ENCODE measurements at regions not wholly inside any gene's neighbourhood (a gene's known extent, or its start where the extent isn't known, plus 50 kb on each side); places are given as distances from the start of the nearest gene placed in this dataset.
"Not testable (repeated sequence)": the region's sequence is repeated elsewhere in the genome, so short reads cannot be mapped to it uniquely, and the experiment has no call there.

DNA sequence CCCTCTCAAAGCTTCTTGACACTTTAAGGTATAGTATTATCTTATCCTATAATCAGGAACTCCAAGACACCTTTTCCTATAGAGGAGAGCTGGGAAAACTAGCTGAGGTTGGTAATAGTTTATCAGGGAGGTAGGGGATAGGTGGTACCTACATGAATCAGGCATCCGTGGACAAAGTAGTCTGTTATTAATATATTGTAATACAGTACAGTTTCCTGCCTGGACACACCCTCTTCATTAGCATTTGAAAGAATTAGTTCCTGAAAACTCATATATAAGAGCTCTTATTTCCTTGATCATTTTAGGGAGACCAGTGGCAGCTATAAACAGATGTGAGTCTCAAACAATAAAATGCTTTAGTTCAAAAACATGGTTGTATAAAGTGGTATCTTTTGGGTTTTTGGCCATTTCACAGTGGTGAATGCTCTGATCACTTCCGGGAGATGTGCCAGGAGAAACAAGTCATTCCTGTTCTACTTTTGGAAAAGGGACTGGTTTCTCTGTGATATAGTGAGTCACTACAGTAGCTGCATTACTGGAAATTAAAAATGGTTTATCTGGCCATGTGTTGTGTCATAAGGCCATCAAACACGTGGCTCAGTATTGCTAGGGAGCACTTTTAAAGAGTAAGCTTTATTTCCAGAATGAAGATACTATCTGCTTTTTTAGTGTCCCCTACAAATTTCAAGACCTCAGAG, 98.1 kb downstream of the KLRB1 start:
- H3K27ac ChIP-seq (ENCODE audit: low read depth, low read length, poor library complexity, severe bottlenecking), result peak overlapping the region; percentile 91
- H4K20me1 ChIP-seq (ENCODE audit: insufficient read depth, low read length), result no peaks in the 10 kb centered on the region
- CTCF ChIA-PET (ENCODE audit: unreplicated experiment), result no interaction called here
- peaks cover 34% of the 10 kb centered on the region for H3K4me1 ChIP-seq (ENCODE audit: insufficient read depth, low read length, poor library complexity, severe bottlenecking)
- BruUV-seq (replicated peaks), result no TSS peak
- no peaks in the 10 kb centered on the region for H3K9me2 ChIP-seq (ENCODE audit: insufficient read depth, low read length)
- H3K79me2 ChIP-seq (ENCODE audit: insufficient read depth, low read depth, low read length), result no peaks in the 10 kb centered on the region
- peak overlapping the region; percentile 94 for H2AFZ ChIP-seq (ENCODE audit: low read length)
- H3K4me2 ChIP-seq (ENCODE audit: low read length), result peak overlapping the region; percentile 69
- peak; percentile 0 for DNase-seq (ENCODE audit: low spot score)
- H3K4me3 ChIP-seq (ENCODE audit: low read depth, low read length, poor library complexity, severe bottlenecking), result peak overlapping the region; percentile 34
- no peaks in the 10 kb centered on the region for H3K9me3 ChIP-seq (ENCODE audit: low read length)
- intact Hi-C loops (cut with micrococcal nuclease; ENCODE audit: unreplicated experiment), result loop anchor here (2.0 kb wide), 1 partner anchor 107 kb away; no protein-coding TSS in a partner anchor
- POLR2A ChIA-PET, result interaction anchor here (0.7 to 1.2 kb wide), 4 partner anchors 10 to 166 kb away, joined by 3 to 4 read pairs (median 4); no protein-coding TSS in a partner anchor
- no peak for TF ChIP-seq EZH2phosphoT487 (IDR thresholded peaks at IDR 0.05; ENCODE audit: borderline replicate concordance, low read depth, low read length)
- TF ChIP-seq, protein P1, sequence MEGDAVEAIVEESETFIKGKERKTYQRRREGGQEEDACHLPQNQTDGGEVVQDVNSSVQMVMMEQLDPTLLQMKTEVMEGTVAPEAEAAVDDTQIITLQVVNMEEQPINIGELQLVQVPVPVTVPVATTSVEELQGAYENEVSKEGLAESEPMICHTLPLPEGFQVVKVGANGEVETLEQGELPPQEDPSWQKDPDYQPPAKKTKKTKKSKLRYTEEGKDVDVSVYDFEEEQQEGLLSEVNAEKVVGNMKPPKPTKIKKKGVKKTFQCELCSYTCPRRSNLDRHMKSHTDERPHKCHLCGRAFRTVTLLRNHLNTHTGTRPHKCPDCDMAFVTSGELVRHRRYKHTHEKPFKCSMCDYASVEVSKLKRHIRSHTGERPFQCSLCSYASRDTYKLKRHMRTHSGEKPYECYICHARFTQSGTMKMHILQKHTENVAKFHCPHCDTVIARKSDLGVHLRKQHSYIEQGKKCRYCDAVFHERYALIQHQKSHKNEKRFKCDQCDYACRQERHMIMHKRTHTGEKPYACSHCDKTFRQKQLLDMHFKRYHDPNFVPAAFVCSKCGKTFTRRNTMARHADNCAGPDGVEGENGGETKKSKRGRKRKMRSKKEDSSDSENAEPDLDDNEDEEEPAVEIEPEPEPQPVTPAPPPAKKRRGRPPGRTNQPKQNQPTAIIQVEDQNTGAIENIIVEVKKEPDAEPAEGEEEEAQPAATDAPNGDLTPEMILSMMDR (conservative IDR thresholded peaks at IDR 0.05; ENCODE audit: low read length), result no peak
- no peaks in the 10 kb centered on the region for H3K36me3 ChIP-seq (ENCODE audit: insufficient read depth, low read length)

DNA sequence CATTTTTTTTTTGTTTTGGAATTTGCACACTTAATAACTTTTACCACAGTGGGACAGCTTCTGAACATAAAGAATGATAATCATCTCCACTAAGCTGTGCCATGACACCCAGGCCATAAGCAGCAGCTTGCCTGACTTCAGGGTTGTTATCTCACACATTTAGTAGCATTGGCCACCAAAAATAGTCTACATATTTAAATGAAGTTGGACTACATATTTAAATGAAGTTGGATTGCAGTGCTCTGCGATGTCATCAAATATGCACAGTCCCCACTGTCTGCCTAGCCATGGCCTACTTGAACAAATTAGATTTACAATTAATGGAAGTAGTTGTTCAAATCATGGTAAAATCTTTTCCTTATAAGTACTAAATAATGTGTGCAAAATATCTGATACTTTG, 101.0 kb downstream of the KLRB1 start:
- Histone ChIP-seq H3K79me2 (ENCODE audit: insufficient read depth, low read depth, low read length) (no peaks in the 10 kb centered on the region), H3K36me3 (ENCODE audit: insufficient read depth, low read length) (no peaks in the 10 kb centered on the region), H4K20me1 (ENCODE audit: insufficient read depth, low read length) (no peaks in the 10 kb centered on the region), H3K9me3 (ENCODE audit: low read length) (no peaks in the 10 kb centered on the region), H3K27ac (ENCODE audit: low read depth, low read length, poor library complexity, severe bottlenecking) (no peak overlapping the region), H3K4me2 (ENCODE audit: low read length) (no peak overlapping the region), H3K4me1 (ENCODE audit: insufficient read depth, low read length, poor library complexity, severe bottlenecking) (peaks cover 48% of the 10 kb centered on the region), H3K9me2 (ENCODE audit: insufficient read depth, low read length) (no peaks in the 10 kb centered on the region), H3K4me3 (ENCODE audit: low read depth, low read length, poor library complexity, severe bottlenecking) (no peak overlapping the region), H2AFZ (ENCODE audit: low read length) (0 out of 2 replicates have a peak overlapping the region, but pooled peaks have one; percentile 31)
- TF ChIP-seq, protein P1 (conservative IDR thresholded peaks at IDR 0.05; ENCODE audit: low read length), result no peak
- TF ChIP-seq EZH2phosphoT487 (IDR thresholded peaks at IDR 0.05; ENCODE audit: borderline replicate concordance, low read depth, low read length), result no peak
- intact Hi-C loops (cut with micrococcal nuclease; ENCODE audit: unreplicated experiment), result no loop called here
- DNase-seq (ENCODE audit: low spot score), result no peak
- POLR2A ChIA-PET, result no interaction called here
- CTCF ChIA-PET (ENCODE audit: unreplicated experiment), result no interaction called here
- BruUV-seq (replicated peaks), result no TSS peak

DNA sequence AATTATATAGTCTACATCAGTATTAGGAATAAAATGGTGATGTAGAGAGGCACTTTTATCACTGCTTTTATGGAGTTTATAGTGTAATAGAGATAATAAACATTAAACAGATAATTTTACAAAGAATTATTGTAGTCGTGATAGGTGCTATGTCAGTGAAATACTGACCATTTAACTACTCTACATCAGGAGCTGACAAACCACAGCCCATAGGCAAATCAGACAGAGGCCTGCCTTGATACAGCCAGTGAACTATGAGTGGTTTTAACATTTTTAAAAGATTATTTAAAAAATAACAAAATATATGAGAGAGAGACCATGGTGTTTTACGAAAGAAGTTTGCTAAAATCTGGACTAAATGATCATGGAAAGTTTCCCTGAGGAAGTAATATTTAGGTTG, 104.3 kb downstream of the KLRB1 start:
- H3K36me3 ChIP-seq (ENCODE audit: insufficient read depth, low read length); DNase-seq (ENCODE audit: low spot score); H3K4me2 ChIP-seq (ENCODE audit: low read length); H4K20me1 ChIP-seq (ENCODE audit: insufficient read depth, low read length); H2AFZ ChIP-seq (ENCODE audit: low read length); H3K27ac ChIP-seq (ENCODE audit: low read depth, low read length, poor library complexity, severe bottlenecking); intact Hi-C loops (cut with micrococcal nuclease; ENCODE audit: unreplicated experiment); POLR2A ChIA-PET; CTCF ChIA-PET (ENCODE audit: unreplicated experiment); H3K4me3 ChIP-seq (ENCODE audit: low read depth, low read length, poor library complexity, severe bottlenecking); BruUV-seq (replicated peaks); H3K79me2 ChIP-seq (ENCODE audit: insufficient read depth, low read depth, low read length); H3K9me3 ChIP-seq (ENCODE audit: low read length); H3K9me2 ChIP-seq (ENCODE audit: insufficient read depth, low read length): not testable (repeated sequence)
- H3K4me1 ChIP-seq (ENCODE audit: insufficient read depth, low read length, poor library complexity, severe bottlenecking), result peaks cover 17% of the 10 kb centered on the region

GRCh38 chr12:9502845-9503244, 104.9 kb downstream of the KLRB1 start:
- Histone ChIP-seq H3K4me2 (ENCODE audit: low read length) (0 out of 2 replicates have a peak overlapping the region, but pooled peaks have one; percentile 20), H3K4me1 (ENCODE audit: insufficient read depth, low read length, poor library complexity, severe bottlenecking) (peaks cover 17% of the 10 kb centered on the region)
- H3K27ac ChIP-seq (ENCODE audit: low read depth, low read length, poor library complexity, severe bottlenecking); intact Hi-C loops (cut with micrococcal nuclease; ENCODE audit: unreplicated experiment); DNase-seq (ENCODE audit: low spot score); H3K9me3 ChIP-seq (ENCODE audit: low read length); H2AFZ ChIP-seq (ENCODE audit: low read length); H3K79me2 ChIP-seq (ENCODE audit: insufficient read depth, low read depth, low read length); POLR2A ChIA-PET; H3K36me3 ChIP-seq (ENCODE audit: insufficient read depth, low read length); H4K20me1 ChIP-seq (ENCODE audit: insufficient read depth, low read length); CTCF ChIA-PET (ENCODE audit: unreplicated experiment); BruUV-seq (replicated peaks); H3K4me3 ChIP-seq (ENCODE audit: low read depth, low read length, poor library complexity, severe bottlenecking); H3K9me2 ChIP-seq (ENCODE audit: insufficient read depth, low read length): not testable (repeated sequence)

GRCh38 chr12:9493325-9493724, 114.4 kb downstream of the KLRB1 start:
- DNase-seq (ENCODE audit: low spot score); H4K20me1 ChIP-seq (ENCODE audit: insufficient read depth, low read length); H3K9me2 ChIP-seq (ENCODE audit: insufficient read depth, low read length); CTCF ChIA-PET (ENCODE audit: unreplicated experiment); H2AFZ ChIP-seq (ENCODE audit: low read length); H3K79me2 ChIP-seq (ENCODE audit: insufficient read depth, low read depth, low read length); H3K4me3 ChIP-seq (ENCODE audit: low read depth, low read length, poor library complexity, severe bottlenecking); POLR2A ChIA-PET; H3K27ac ChIP-seq (ENCODE audit: low read depth, low read length, poor library complexity, severe bottlenecking); intact Hi-C loops (cut with micrococcal nuclease; ENCODE audit: unreplicated experiment); BruUV-seq (replicated peaks); H3K36me3 ChIP-seq (ENCODE audit: insufficient read depth, low read length); H3K4me2 ChIP-seq (ENCODE audit: low read length); H3K9me3 ChIP-seq (ENCODE audit: low read length); H3K4me1 ChIP-seq (ENCODE audit: insufficient read depth, low read length, poor library complexity, severe bottlenecking): not testable (repeated sequence)
